H9 (cell line): ENCODE measurements at regions not wholly inside any gene's neighbourhood (a gene's known extent, or its start where the extent isn't known, plus 50 kb on each side); places are given as distances from the start of the nearest gene placed in this dataset.

Source experiments
- DNase-seq: peaks from one replicate; pipeline ENCODE4 v3.0.0-alpha.2; 2017
- H2AFZ ChIP-seq: one replicate; pipeline ENCODE4 v1.6.1; 2013; ENCODE audit warnings: mild to moderate bottlenecking, low read length, control low read depth, moderate library complexity
- H2AK5ac ChIP-seq: 2 replicates; pipeline ENCODE4 v1.6.1; 2013; ENCODE audit warnings: low read length, control low read depth, mixed read lengths; ENCODE audit not compliant: insufficient read length
- H2BK120ac ChIP-seq: one replicate; pipeline ENCODE4 v1.6.1; 2013; ENCODE audit warnings: low read depth, mild to moderate bottlenecking, low read length, control low read depth, inconsistent platforms; ENCODE audit not compliant: poor library complexity, severe bottlenecking
- H2BK12ac ChIP-seq: 2 replicates; pipeline ENCODE4 v1.6.1; 2013; ENCODE audit warnings: low read length, control low read depth, mixed read lengths, low read depth; ENCODE audit not compliant: insufficient read length
- H2BK15ac ChIP-seq: 2 replicates; pipeline ENCODE4 v1.6.1; 2013; ENCODE audit warnings: low read depth, low read length, control low read depth
- H2BK20ac ChIP-seq: one replicate; pipeline ENCODE4 v1.6.1; 2013; ENCODE audit warnings: low read depth, mild to moderate bottlenecking, low read length, control low read depth, inconsistent platforms; ENCODE audit not compliant: poor library complexity, severe bottlenecking
- H2BK5ac ChIP-seq: 2 replicates; pipeline ENCODE4 v1.6.1; 2013; ENCODE audit warnings: low read length, control low read depth, mixed read lengths; ENCODE audit not compliant: insufficient read length
- H3K14ac ChIP-seq: 2 replicates; pipeline ENCODE4 v1.6.1; 2013; ENCODE audit warnings: low read length, control low read depth; ENCODE audit not compliant: insufficient read depth
- H3K18ac ChIP-seq: 2 replicates; pipeline ENCODE4 v1.6.1; 2013; ENCODE audit warnings: low read depth, mild to moderate bottlenecking, mixed read lengths, low read length, control low read depth; ENCODE audit not compliant: insufficient read length
- H3K23ac ChIP-seq: 2 replicates; pipeline ENCODE4 v1.6.1; 2013; ENCODE audit warnings: low read length, control low read depth, mixed read lengths, low read depth; ENCODE audit not compliant: insufficient read length
- H3K23me2 ChIP-seq: 2 replicates; pipeline ENCODE4 v1.6.1; 2013; ENCODE audit warnings: low read depth, mild to moderate bottlenecking, mixed read lengths, low read length, control low read depth; ENCODE audit not compliant: insufficient read length, poor library complexity, severe bottlenecking
- H3K27ac ChIP-seq: 2 replicates; pipeline ENCODE4 v1.5.1; 2013; ENCODE audit warnings: low read length, control low read depth, mixed read lengths, low read depth; ENCODE audit not compliant: insufficient read length
- H3K27me3 ChIP-seq: 2 replicates; pipeline ENCODE4 v1.6.1; 2013; ENCODE audit warnings: low read length, control low read depth, inconsistent platforms; ENCODE audit not compliant: insufficient read depth
- H3K4ac ChIP-seq: 2 replicates; pipeline ENCODE4 v1.6.1; 2013; ENCODE audit warnings: low read depth, mild to moderate bottlenecking, control low read depth, inconsistent platforms, low read length, moderate library complexity
- H3K4me1 ChIP-seq: 2 replicates; pipeline ENCODE4 v1.6.1; 2013; ENCODE audit warnings: low read length, control low read depth, inconsistent platforms; ENCODE audit not compliant: insufficient read depth
- H3K4me2 ChIP-seq: 2 replicates; pipeline ENCODE4 v1.6.1; 2013; ENCODE audit warnings: low read length, control low read depth, mixed read lengths; ENCODE audit not compliant: insufficient read length, insufficient read depth
- H3K56ac ChIP-seq: 2 replicates; pipeline ENCODE4 v1.6.1; 2013; ENCODE audit warnings: low read depth, mild to moderate bottlenecking, mixed read lengths, low read length, control low read depth; ENCODE audit not compliant: insufficient read length
- H3K79me1 ChIP-seq: 2 replicates; pipeline ENCODE4 v1.6.1; 2013; ENCODE audit warnings: low read depth, mild to moderate bottlenecking, moderate library complexity, low read length, control low read depth, inconsistent platforms; ENCODE audit not compliant: insufficient read depth, poor library complexity, severe bottlenecking
- H3K79me2 ChIP-seq: 2 replicates; pipeline ENCODE4 v1.6.1; 2013; ENCODE audit warnings: low read length, control low read depth, inconsistent platforms; ENCODE audit not compliant: insufficient read depth
- H3K9ac ChIP-seq: 2 replicates; pipeline ENCODE4 v1.6.1; 2013; ENCODE audit warnings: low read length, control low read depth, mixed read lengths; ENCODE audit not compliant: insufficient read length; ENCODE audit errors: extremely low read depth
- H3K9me3 ChIP-seq: one replicate; pipeline ENCODE4 v1.6.1; 2013; ENCODE audit warnings: low read depth, low read length, inconsistent platforms; ENCODE audit not compliant: control insufficient read depth
- H3T11ph ChIP-seq: one replicate; pipeline ENCODE4 v1.6.1; 2013; ENCODE audit warnings: mild to moderate bottlenecking, low read length, control low read depth, inconsistent platforms
- H4K20me1 ChIP-seq: one replicate; pipeline ENCODE4 v1.6.1; 2013; ENCODE audit not compliant: control insufficient read depth, insufficient read length, insufficient read depth
- H4K5ac ChIP-seq: 2 replicates; pipeline ENCODE4 v1.6.1; 2013; ENCODE audit warnings: low read depth, mild to moderate bottlenecking, mixed read lengths, low read length, control low read depth; ENCODE audit not compliant: insufficient read length
- H4K8ac ChIP-seq: replicated peaks from 2 replicates; pipeline ENCODE4 v1.6.1; 2013; ENCODE audit warnings: low read length, control low read depth, mixed read lengths, low read depth; ENCODE audit not compliant: insufficient read length
- H4K91ac ChIP-seq: 2 replicates; pipeline ENCODE4 v1.6.1; 2013; ENCODE audit warnings: low read depth, mild to moderate bottlenecking, moderate library complexity, mixed read lengths, low read length, control low read depth; ENCODE audit not compliant: insufficient read length
- H3K27ac Mint-ChIP-seq, 3 experiments: 2 replicates in 2 of 3; 3 replicates in 1 of 3; pipeline ENCODE4 v1.8.0; 2020 to 2021; ENCODE audit warnings: mixed read lengths in 3 of 3, mild to moderate bottlenecking in 1 of 3, moderate library complexity in 1 of 3
- H3K27me3 Mint-ChIP-seq: 2 replicates; pipeline ENCODE4 v1.8.0; 2021; ENCODE audit warnings: low read depth, mild to moderate bottlenecking, moderate library complexity, mixed read lengths
- H3K36me3 Mint-ChIP-seq, 3 experiments: 2 replicates in 2 of 3; 3 replicates in 1 of 3; pipeline ENCODE4 v1.8.0; 2020 to 2021; ENCODE audit warnings: low read depth in 3 of 3, mixed read lengths in 3 of 3; ENCODE audit not compliant: insufficient read depth in 1 of 3
- H3K4me1 Mint-ChIP-seq, 2 experiments: 2 replicates each; pipeline ENCODE4 v1.8.0; 2020; ENCODE audit warnings: mixed read lengths in 2 of 2
- H3K4me3 Mint-ChIP-seq, 2 experiments: 2 replicates in 1 of 2; 3 replicates in 1 of 2; pipeline ENCODE4 v1.8.0; 2020 to 2021; ENCODE audit warnings: mild to moderate bottlenecking in 2 of 2, mixed read lengths in 2 of 2, moderate library complexity in 1 of 2
- H3K9me3 Mint-ChIP-seq, 2 experiments: 2 replicates in 1 of 2; 3 replicates in 1 of 2; pipeline ENCODE4 v1.8.0; 2020; ENCODE audit warnings: mild to moderate bottlenecking in 2 of 2, mixed read lengths in 2 of 2, moderate library complexity in 1 of 2
- WGBS: extraction: QIAGEN DNeasy Blood & Tissue Kit; methylation state at CpG from one replicate; pipeline ENCODE4 v1.1.7; 2013; ENCODE audit warnings: missing lambda C conversion rate, low lambda C conversion rate, mixed read lengths; ENCODE audit not compliant: insufficient read length; ENCODE audit errors: extremely low coverage; 5-methylcytosine and 5-hydroxymethylcytosine counted together
- TF ChIP-seq, protein P1 (sequence below): fragments of 200-600 bp; sonication (generic); conservative IDR thresholded peaks from 3 replicates; pipeline ENCODE4 v1.8.0; 2021; ENCODE audit warnings: antibody characterized with exemption, mild to moderate bottlenecking

DNA sequence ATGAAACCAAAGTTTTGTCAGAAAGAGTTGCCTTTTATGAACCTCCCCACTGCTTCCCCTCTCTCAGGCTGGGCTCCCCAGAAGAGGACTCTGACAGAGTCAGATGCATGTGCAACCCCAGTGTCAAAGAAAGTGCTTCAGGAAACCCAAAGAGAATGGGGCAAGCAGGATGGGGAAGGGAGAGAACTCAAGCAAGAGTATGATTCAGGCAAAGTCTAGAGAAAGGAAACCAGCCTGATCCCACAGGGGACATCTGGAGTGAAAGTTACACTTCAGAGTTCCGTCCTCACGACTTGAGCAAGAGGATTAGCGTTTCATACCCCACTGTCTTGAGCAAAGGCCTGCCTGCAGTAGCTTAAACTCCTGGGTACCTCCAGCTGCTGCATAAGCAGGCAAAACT is 51.8 kb upstream of the EPC2 start:
- no peak overlapping the region for H3K9ac ChIP-seq
- H2BK15ac ChIP-seq: no peak overlapping the region
- H3K56ac ChIP-seq: no peak overlapping the region
- no peak overlapping the region for H4K5ac ChIP-seq
- no peak overlapping the region for H2AFZ ChIP-seq
- no peaks in the 10 kb centered on the region for H3K79me1 ChIP-seq
- Mint-ChIP-seq H3K27me3 (no peaks in the 10 kb centered on the region), H3K4me1 (peaks cover 0 to 4% of the 10 kb centered on the region in 2 experiments; a peak in 1 of 4 replicates), H3K36me3 (no peaks in the 10 kb centered on the region; a peak in 1 of 7 replicates), H3K27ac (no peak overlapping the region; a peak in 1 of 7 replicates), H3K9me3 (peaks cover 0 to 4% of the 10 kb centered on the region in 2 experiments; a peak in 1 of 5 replicates), H3K4me3 (no peak overlapping the region)
- no peak overlapping the region for H2AK5ac ChIP-seq
- no peak overlapping the region for H4K91ac ChIP-seq
- H3K23me2 ChIP-seq: no peaks in the 10 kb centered on the region
- H2BK5ac ChIP-seq: no peak overlapping the region
- H3K27me3 ChIP-seq: no peaks in the 10 kb centered on the region
- WGBS: no CpG with 5 or more reads among the region's 3 CpGs
- no peak overlapping the region for H3K27ac ChIP-seq
- no peak overlapping the region for H2BK120ac ChIP-seq
- H2BK20ac ChIP-seq: no peak overlapping the region
- H3K79me2 ChIP-seq: no peaks in the 10 kb centered on the region
- H3K18ac ChIP-seq: no peak overlapping the region
- no peak overlapping the region; the same call in 1 of the 2 replicates for H3K14ac ChIP-seq
- TF ChIP-seq, protein P1, sequence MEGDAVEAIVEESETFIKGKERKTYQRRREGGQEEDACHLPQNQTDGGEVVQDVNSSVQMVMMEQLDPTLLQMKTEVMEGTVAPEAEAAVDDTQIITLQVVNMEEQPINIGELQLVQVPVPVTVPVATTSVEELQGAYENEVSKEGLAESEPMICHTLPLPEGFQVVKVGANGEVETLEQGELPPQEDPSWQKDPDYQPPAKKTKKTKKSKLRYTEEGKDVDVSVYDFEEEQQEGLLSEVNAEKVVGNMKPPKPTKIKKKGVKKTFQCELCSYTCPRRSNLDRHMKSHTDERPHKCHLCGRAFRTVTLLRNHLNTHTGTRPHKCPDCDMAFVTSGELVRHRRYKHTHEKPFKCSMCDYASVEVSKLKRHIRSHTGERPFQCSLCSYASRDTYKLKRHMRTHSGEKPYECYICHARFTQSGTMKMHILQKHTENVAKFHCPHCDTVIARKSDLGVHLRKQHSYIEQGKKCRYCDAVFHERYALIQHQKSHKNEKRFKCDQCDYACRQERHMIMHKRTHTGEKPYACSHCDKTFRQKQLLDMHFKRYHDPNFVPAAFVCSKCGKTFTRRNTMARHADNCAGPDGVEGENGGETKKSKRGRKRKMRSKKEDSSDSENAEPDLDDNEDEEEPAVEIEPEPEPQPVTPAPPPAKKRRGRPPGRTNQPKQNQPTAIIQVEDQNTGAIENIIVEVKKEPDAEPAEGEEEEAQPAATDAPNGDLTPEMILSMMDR: no peak
- no peaks in the 10 kb centered on the region; the same call in 1 of the 2 replicates for H3K4me1 ChIP-seq
- no peaks in the 10 kb centered on the region for H4K20me1 ChIP-seq
- H3K4ac ChIP-seq: no peak overlapping the region
- no peak overlapping the region for H4K8ac ChIP-seq
- H3K4me2 ChIP-seq: no peak overlapping the region
- no peak overlapping the region for H3K23ac ChIP-seq
- no peaks in the 10 kb centered on the region for H3K9me3 ChIP-seq
- no peak overlapping the region for H3T11ph ChIP-seq
- no peak for DNase-seq
- no peak overlapping the region for H2BK12ac ChIP-seq
